ENCODE measurements at regions not wholly inside any gene's neighbourhood (a gene's known extent, or its start where the extent isn't known, plus 50 kb on each side); places are given as distances from the start of the nearest gene placed in this dataset.

- no peak for DNase-seq
Observed at GRCh38 chr2:236404346-236404745, 140.1 kb upstream of the ASB18 start.

GRCh38 chr2:236405357-236405756 lies 141.2 kb upstream of the ASB18 start:
- no peak for DNase-seq

GRCh38 chr2:236408090-236408489 lies 143.9 kb upstream of the ASB18 start:
- DNase-seq = no peak

GRCh38 chr2:236408786-236409185 lies 144.6 kb upstream of the ASB18 start:
- no peak for DNase-seq

GRCh38 chr2:236415684-236416444 lies 151.7 kb upstream of the ASB18 start:
- DNase-seq = no peak

- no peak for DNase-seq
Observed at GRCh38 chr2:236417150-236417549, 152.5 kb upstream of the ACKR3 start.

GRCh38 chr2:236430584-236430983 lies 139.0 kb upstream of the ACKR3 start:
- DNase-seq = no peak

GRCh38 chr2:236434593-236434992 lies 135.0 kb upstream of the ACKR3 start:
- DNase-seq = no peak

- DNase-seq = no peak
Observed at GRCh38 chr2:236440110-236440881, 129.3 kb upstream of the ACKR3 start.

GRCh38 chr2:236444187-236444586 lies 125.4 kb upstream of the ACKR3 start:
- no peak for DNase-seq

GRCh38 chr2:236445678-236446077 lies 123.9 kb upstream of the ACKR3 start:
- no peak for DNase-seq

- no peak for DNase-seq
Observed at GRCh38 chr2:236446521-236446920, 123.1 kb upstream of the ACKR3 start.

- DNase-seq = no peak
Observed at GRCh38 chr2:236449167-236449761, 120.4 kb upstream of the ACKR3 start.

- DNase-seq = no peak
Observed at GRCh38 chr2:236452238-236452637, 117.4 kb upstream of the ACKR3 start.

- DNase-seq = no peak
Observed at GRCh38 chr2:236454076-236454475, 115.5 kb upstream of the ACKR3 start.

GRCh38 chr2:236459393-236459792 lies 110.2 kb upstream of the ACKR3 start:
- no peak for DNase-seq

- no peak for DNase-seq
Observed at GRCh38 chr2:236464140-236464539, 105.5 kb upstream of the ACKR3 start.

GRCh38 chr2:236472720-236473495 lies 96.7 kb upstream of the ACKR3 start:
- DNase-seq = peak in 23 of 56 donors; percentile 5 to 71 (median 17)

- no peak for DNase-seq
Observed at GRCh38 chr2:236473691-236474090, 95.9 kb upstream of the ACKR3 start.

- DNase-seq = no peak
Observed at GRCh38 chr2:236479814-236480213, 89.8 kb upstream of the ACKR3 start.

- no peak for DNase-seq
Observed at GRCh38 chr2:236483102-236483501, 86.5 kb upstream of the ACKR3 start.

- DNase-seq = no peak
Observed at GRCh38 chr2:236485519-236485918, 84.1 kb upstream of the ACKR3 start.

Data from nucleus accumbens (tissue), 56 donors.